ENCODE measurements at regions not wholly inside any gene's neighbourhood (a gene's known extent, or its start where the extent isn't known, plus 50 kb on each side); places are given as distances from the start of the nearest gene placed in this dataset.

- no peak for TF ChIP-seq BACH1 (IDR thresholded peaks at IDR 0.05; ENCODE audit: low read length)
Measured at GRCh38 chr2:224310943-224311625, 90.8 kb downstream of the FAM124B start (continued).
